Natural killer cell (primary cell): ENCODE measurements at regions not wholly inside any gene's neighbourhood (a gene's known extent, or its start where the extent isn't known, plus 50 kb on each side); places are given as distances from the start of the nearest gene placed in this dataset.

Experiments used
- ATAC-seq, 3 donors: fragments of 150-1000 bp in 2 of 3; fragments of 200-7000 bp in 1 of 3; cut with Tn5 transposase; 1 replicate in 1 of 3; 2 replicates in 2 of 3; pipeline ENCODE4 v1.10.0; 2021; ENCODE audit warnings: mild to moderate bottlenecking in 2 of 3, moderate library complexity in 2 of 3
- DNase-seq, 2 donors: peaks; one replicate each; pipeline versions ENCODE4 v3.0.0 to v3.0.0-alpha.2; 2013 to 2021; ENCODE audit warnings: mixed read lengths in 1 of 2
- H3K27ac ChIP-seq: one replicate; pipeline ENCODE4 v1.5.1; 2013; ENCODE audit warnings: mild to moderate bottlenecking, low read length
- H3K27me3 ChIP-seq: one replicate; pipeline ENCODE4 v1.6.1; 2013; ENCODE audit warnings: low read length; ENCODE audit not compliant: control insufficient read depth, insufficient read depth
- H3K36me3 ChIP-seq: one replicate; pipeline ENCODE4 v1.6.1; 2013; ENCODE audit warnings: low read length; ENCODE audit not compliant: control insufficient read depth, insufficient read depth
- H3K4me1 ChIP-seq: one replicate; pipeline ENCODE4 v1.6.1; 2013; ENCODE audit warnings: low read length; ENCODE audit not compliant: control insufficient read depth, insufficient read depth
- H3K4me3 ChIP-seq: one replicate; pipeline ENCODE4 v1.5.1; 2013; ENCODE audit warnings: low read length
- H3K9me3 ChIP-seq: one replicate; pipeline ENCODE4 v1.6.1; 2013; ENCODE audit warnings: low read length; ENCODE audit not compliant: control insufficient read depth, insufficient read depth
- H3K27ac Mint-ChIP-seq, 2 donors: one replicate each; pipeline ENCODE4 v1.8.0; 2022; ENCODE audit warnings: mild to moderate bottlenecking in 2 of 2, mixed read lengths in 2 of 2, moderate library complexity in 1 of 2
- H3K27me3 Mint-ChIP-seq, 2 donors: one replicate each; pipeline ENCODE4 v1.8.0; 2022; ENCODE audit warnings: low read depth in 2 of 2, mixed read lengths in 2 of 2
- H3K36me3 Mint-ChIP-seq: one replicate; pipeline ENCODE4 v1.8.0; 2022; ENCODE audit warnings: mixed read lengths
- H3K4me1 Mint-ChIP-seq, 2 donors: one replicate each; pipeline ENCODE4 v1.8.0; 2022; ENCODE audit warnings: mixed read lengths in 2 of 2
- H3K4me3 Mint-ChIP-seq: one replicate; pipeline ENCODE4 v1.8.0; 2022; ENCODE audit warnings: mild to moderate bottlenecking, moderate library complexity, mixed read lengths
- H3K9me3 Mint-ChIP-seq, 2 donors: one replicate each; pipeline ENCODE4 v1.8.0; 2022; ENCODE audit warnings: mixed read lengths in 2 of 2
- CTCF ChIP-seq: fragments of 200-600 bp; IDR thresholded peaks from one replicate; pipeline ENCODE4 v1.8.0; 2022; ENCODE audit warnings: antibody characterized with exemption
- WGBS: methylation state at CpG from one replicate; pipeline ENCODE4 v1.1.7; 2013; ENCODE audit warnings: missing lambda C conversion rate; ENCODE audit not compliant: insufficient coverage; 5-methylcytosine and 5-hydroxymethylcytosine counted together
- intact Hi-C: fragments of 100-400 bp; cut with micrococcal nuclease; formaldehyde crosslinking; loops from one replicate; pipeline ENCODE4 v1.14.2; 2022

- DNase-seq (no peak), ATAC-seq (no peak)
- H3K4me3 Mint-ChIP-seq: no peak overlapping the region
- no peaks in the 10 kb centered on the region for H3K9me3 Mint-ChIP-seq
- H3K27me3 Mint-ChIP-seq: peaks cover 5 to 18% of the 10 kb centered on the region in 2 donors
- H3K4me3 ChIP-seq: no peak overlapping the region
- no peaks in the 10 kb centered on the region for H3K36me3 ChIP-seq
- TF ChIP-seq CTCF: no peak
- 71% methylated on average over 4 of the region's 4 CpGs for WGBS
- H3K4me1 Mint-ChIP-seq: no peaks in the 10 kb centered on the region
- no peak overlapping the region for H3K27ac ChIP-seq
- intact Hi-C loops: no loop called here
- no peaks in the 10 kb centered on the region for H3K4me1 ChIP-seq
- H3K9me3 ChIP-seq: no peaks in the 10 kb centered on the region
- no peaks in the 10 kb centered on the region for H3K36me3 Mint-ChIP-seq
- H3K27ac Mint-ChIP-seq: no peak overlapping the region
- no peaks in the 10 kb centered on the region for H3K27me3 ChIP-seq
Measured at GRCh38 chr9:86521322-86521721, 167.1 kb upstream of the TUT7 start.

GRCh38 chr9:86519066-86519615 is 164.9 kb upstream of the TUT7 start:
- H3K27me3 ChIP-seq: no peaks in the 10 kb centered on the region
- H3K27me3 Mint-ChIP-seq: peaks cover 9 to 26% of the 10 kb centered on the region in 2 donors
- ATAC-seq: no peak
- H3K4me3 ChIP-seq: no peak overlapping the region
- no peak overlapping the region for H3K27ac ChIP-seq
- H3K36me3 ChIP-seq: no peaks in the 10 kb centered on the region
- no peak for TF ChIP-seq CTCF
- no peak overlapping the region for H3K27ac Mint-ChIP-seq
- no peak for DNase-seq
- no peaks in the 10 kb centered on the region for H3K9me3 ChIP-seq
- H3K9me3 Mint-ChIP-seq: no peaks in the 10 kb centered on the region
- H3K36me3 Mint-ChIP-seq: no peaks in the 10 kb centered on the region
- no peaks in the 10 kb centered on the region for H3K4me1 ChIP-seq
- intact Hi-C loops: no loop called here
- no peak overlapping the region for H3K4me3 Mint-ChIP-seq
- no peaks in the 10 kb centered on the region for H3K4me1 Mint-ChIP-seq

GRCh38 chr9:86517475-86517874 is 163.3 kb upstream of the TUT7 start:
- DNase-seq (no peak), ATAC-seq (no peak)
- intact Hi-C loops: no loop called here
- no peaks in the 10 kb centered on the region for H3K36me3 Mint-ChIP-seq
- H3K4me3 Mint-ChIP-seq: no peak overlapping the region
- 75% methylated on average over 1 of the region's 1 CpG for WGBS
- H3K27me3 Mint-ChIP-seq: peaks cover 9 to 33% of the 10 kb centered on the region in 2 donors
- no peaks in the 10 kb centered on the region for H3K9me3 Mint-ChIP-seq
- TF ChIP-seq CTCF: no peak
- H3K9me3 ChIP-seq: no peaks in the 10 kb centered on the region
- no peaks in the 10 kb centered on the region for H3K4me1 Mint-ChIP-seq
- no peaks in the 10 kb centered on the region for H3K36me3 ChIP-seq
- no peaks in the 10 kb centered on the region for H3K27me3 ChIP-seq
- H3K4me1 ChIP-seq: no peaks in the 10 kb centered on the region
- H3K4me3 ChIP-seq: no peak overlapping the region
- no peak overlapping the region for H3K27ac Mint-ChIP-seq
- H3K27ac ChIP-seq: no peak overlapping the region

GRCh38 chr9:86516564-86516963 is 162.4 kb upstream of the TUT7 start:
- Histone ChIP-seq H3K4me1 (no peaks in the 10 kb centered on the region), H3K9me3 (no peaks in the 10 kb centered on the region), H3K36me3 (no peaks in the 10 kb centered on the region), H3K27me3 (no peaks in the 10 kb centered on the region), H3K4me3 (no peak overlapping the region), H3K27ac (no peak overlapping the region)
- no peaks in the 10 kb centered on the region for H3K9me3 Mint-ChIP-seq
- DNase-seq (no peak), ATAC-seq (no peak)
- H3K27me3 Mint-ChIP-seq: peaks cover 9 to 33% of the 10 kb centered on the region in 2 donors
- no peak overlapping the region for H3K4me3 Mint-ChIP-seq
- WGBS: 84% methylated on average over 19 of the region's 19 CpGs
- H3K27ac Mint-ChIP-seq: no peak overlapping the region
- no peak for TF ChIP-seq CTCF
- no peaks in the 10 kb centered on the region for H3K4me1 Mint-ChIP-seq
- intact Hi-C loops: no loop called here
- H3K36me3 Mint-ChIP-seq: no peaks in the 10 kb centered on the region
